GM13976 (cell line): ENCODE measurements at regions not wholly inside any gene's neighbourhood (a gene's known extent, or its start where the extent isn't known, plus 50 kb on each side); places are given as distances from the start of the nearest gene placed in this dataset.

Experiments
- DNase-seq: peaks from one replicate; pipeline ENCODE4 v3.0.0; 2012; ENCODE audit warnings: low spot score
- in situ Hi-C: fragments of 300-500 bp; cut with MboI; formaldehyde crosslinking; loops from one replicate; pipeline ENCODE4 v1.12.0; 2022; ENCODE audit warnings: low sequenced_read_pairs, mixed read lengths, inconsistent platforms; ENCODE audit not compliant: unreplicated experiment
- TF ChIP-seq, protein P1 (sequence below): IDR thresholded peaks from 2 replicates; pipeline ENCODE4 v1.5.1; 2012; ENCODE audit warnings: borderline replicate concordance, mild to moderate bottlenecking; ENCODE audit not compliant: insufficient read depth; ENCODE audit errors: extremely low read depth, missing control alignments, control extremely low read depth

GRCh38 chr5:107218457-107219193 lies 452.1 kb downstream of the EFNA5 start:
- no peak for DNase-seq
- TF ChIP-seq, protein P1, sequence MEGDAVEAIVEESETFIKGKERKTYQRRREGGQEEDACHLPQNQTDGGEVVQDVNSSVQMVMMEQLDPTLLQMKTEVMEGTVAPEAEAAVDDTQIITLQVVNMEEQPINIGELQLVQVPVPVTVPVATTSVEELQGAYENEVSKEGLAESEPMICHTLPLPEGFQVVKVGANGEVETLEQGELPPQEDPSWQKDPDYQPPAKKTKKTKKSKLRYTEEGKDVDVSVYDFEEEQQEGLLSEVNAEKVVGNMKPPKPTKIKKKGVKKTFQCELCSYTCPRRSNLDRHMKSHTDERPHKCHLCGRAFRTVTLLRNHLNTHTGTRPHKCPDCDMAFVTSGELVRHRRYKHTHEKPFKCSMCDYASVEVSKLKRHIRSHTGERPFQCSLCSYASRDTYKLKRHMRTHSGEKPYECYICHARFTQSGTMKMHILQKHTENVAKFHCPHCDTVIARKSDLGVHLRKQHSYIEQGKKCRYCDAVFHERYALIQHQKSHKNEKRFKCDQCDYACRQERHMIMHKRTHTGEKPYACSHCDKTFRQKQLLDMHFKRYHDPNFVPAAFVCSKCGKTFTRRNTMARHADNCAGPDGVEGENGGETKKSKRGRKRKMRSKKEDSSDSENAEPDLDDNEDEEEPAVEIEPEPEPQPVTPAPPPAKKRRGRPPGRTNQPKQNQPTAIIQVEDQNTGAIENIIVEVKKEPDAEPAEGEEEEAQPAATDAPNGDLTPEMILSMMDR, result no peak
- in situ Hi-C loops, result no loop called here

GRCh38 chr5:107217721-107218130 lies 453.0 kb downstream of the EFNA5 start:
- DNase-seq, result no peak
- in situ Hi-C loops, result no loop called here
- TF ChIP-seq, protein P1, result no peak

GRCh38 chr5:107216587-107216986 lies 454.1 kb downstream of the EFNA5 start:
- in situ Hi-C loops, result no loop called here
- DNase-seq, result no peak
- TF ChIP-seq, protein P1, result no peak

DNA sequence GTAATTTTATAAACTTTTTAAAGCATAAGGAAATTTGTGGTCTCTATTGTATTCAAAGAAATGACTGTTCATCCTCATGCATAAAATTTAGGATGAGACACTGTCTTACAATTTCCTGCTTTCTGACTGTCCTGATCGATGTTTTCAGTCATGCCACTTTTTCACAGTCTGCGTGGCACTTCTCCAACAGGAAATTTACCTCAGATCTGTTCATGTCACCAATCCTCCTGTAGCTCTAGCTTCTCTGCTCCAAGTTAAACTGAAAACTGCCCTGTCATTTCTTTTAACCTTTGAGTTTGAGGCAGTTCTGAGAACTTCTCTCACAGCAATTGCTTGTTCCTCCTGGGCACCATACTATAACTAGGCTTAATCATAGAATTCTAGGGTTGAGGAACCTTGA lies 455.1 kb downstream of the EFNA5 start:
- no peak for DNase-seq
- in situ Hi-C loops, result no loop called here
- TF ChIP-seq, protein P1, result no peak

- in situ Hi-C loops, result no loop called here
- TF ChIP-seq, protein P1, result no peak
- no peak for DNase-seq
Observed at GRCh38 chr5:107213025-107213424, 457.7 kb downstream of the EFNA5 start.

GRCh38 chr5:107211630-107212029 lies 459.1 kb downstream of the EFNA5 start:
- in situ Hi-C loops, result no loop called here
- DNase-seq, result no peak
- TF ChIP-seq, protein P1, result no peak

DNA sequence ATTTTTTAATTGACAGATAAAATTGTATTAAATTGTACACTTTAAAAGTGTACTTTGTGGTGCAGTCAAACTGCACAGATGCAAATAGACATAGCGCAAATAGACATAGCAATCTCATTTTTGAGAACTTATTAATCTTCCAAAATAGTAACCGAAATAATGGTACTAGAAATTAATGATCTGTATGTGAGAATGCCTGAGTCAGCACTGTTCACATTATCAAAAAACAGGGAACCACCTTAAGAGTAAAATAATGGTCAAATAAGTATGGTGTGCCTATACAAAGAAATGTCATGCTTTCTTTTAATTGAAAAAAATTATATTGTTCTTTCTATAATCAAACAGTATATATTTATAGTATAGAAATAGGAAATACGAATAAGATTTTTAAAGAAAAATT lies 461.9 kb downstream of the EFNA5 start:
- TF ChIP-seq, protein P1, result no peak
- in situ Hi-C loops, result no loop called here
- DNase-seq, result no peak
